Body of pancreas (tissue), 4 donors: ENCODE measurements at regions not wholly inside any gene's neighbourhood (a gene's known extent, or its start where the extent isn't known, plus 50 kb on each side); places are given as distances from the start of the nearest gene placed in this dataset.
A peak's percentile ranks its signal among the peaks of the same experiment; 100 is the strongest.

Source experiments
- ATAC-seq: fragments of 150-250 bp; one replicate; pipeline ENCODE4 v1.9.1; 2016
- DNase-seq, 4 donors: peaks; one replicate each; pipeline ENCODE4 v3.0.0-alpha.2; 2019
- H3K27ac ChIP-seq, 4 donors: fragments of 200-600 bp; sonication (generic); 1 replicate in 3 of 4; 2 replicates in 1 of 4; pipeline versions ENCODE4 v1.5.1 to v1.6.1; 2016 to 2019; ENCODE audit warnings: mild to moderate bottlenecking in 1 of 4, mixed read lengths in 1 of 4, moderate library complexity in 1 of 4
- H3K27me3 ChIP-seq, 2 donors: fragments of 200-600 bp; sonication (generic); one replicate each; pipeline ENCODE4 v1.6.0; 2016; ENCODE audit warnings: mild to moderate bottlenecking in 1 of 2
- H3K36me3 ChIP-seq, 2 donors: fragments of 200-600 bp; sonication (generic); replicated peaks in 1 of 2; 2 replicates each; pipeline ENCODE4 v1.5.1; 2016; ENCODE audit warnings: low read depth in 2 of 2; ENCODE audit not compliant: insufficient read depth in 1 of 2
- H3K4me1 ChIP-seq: fragments of 200-600 bp; sonication (generic); one replicate; pipeline ENCODE4 v1.6.0; 2016
- H3K4me3 ChIP-seq, 2 donors: fragments of 200-600 bp; sonication (generic); 1 replicate in 1 of 2; 2 replicates in 1 of 2; pipeline ENCODE4 v1.5.1; 2016 to 2019
- H3K9me3 ChIP-seq, 3 donors: fragments of 200-600 bp; sonication (generic); 1 replicate in 2 of 3; 2 replicates in 1 of 3; pipeline ENCODE4 v1.5.1; 2016
- POLR2A ChIP-seq, 3 donors: fragments of 450-650 bp; IDR thresholded peaks; one replicate each; pipeline ENCODE4 v1.6.1; 2016; ENCODE audit warnings: antibody characterized with exemption in 3 of 3, mild to moderate bottlenecking in 2 of 3
- WGBS, 2 donors: methylation state at CpG; one replicate each; pipeline ENCODE4 v1.1.5; 2017; 5-methylcytosine and 5-hydroxymethylcytosine counted together
- intact Hi-C: fragments of 100-400 bp; cut with DNase I; formaldehyde crosslinking; loops from one replicate; pipeline ENCODE4 v1.15.1; 2023
- TF ChIP-seq, protein P1 (sequence below), 7 experiments: fragments of 450-650 bp in 4 of 7; fragments of 200-600 bp in 3 of 7; sonication (generic) in 3 of 7; IDR thresholded peaks; one replicate each; pipeline ENCODE4 v1.5.1; 2016 to 2019; ENCODE audit warnings: antibody characterized with exemption in 7 of 7

DNA sequence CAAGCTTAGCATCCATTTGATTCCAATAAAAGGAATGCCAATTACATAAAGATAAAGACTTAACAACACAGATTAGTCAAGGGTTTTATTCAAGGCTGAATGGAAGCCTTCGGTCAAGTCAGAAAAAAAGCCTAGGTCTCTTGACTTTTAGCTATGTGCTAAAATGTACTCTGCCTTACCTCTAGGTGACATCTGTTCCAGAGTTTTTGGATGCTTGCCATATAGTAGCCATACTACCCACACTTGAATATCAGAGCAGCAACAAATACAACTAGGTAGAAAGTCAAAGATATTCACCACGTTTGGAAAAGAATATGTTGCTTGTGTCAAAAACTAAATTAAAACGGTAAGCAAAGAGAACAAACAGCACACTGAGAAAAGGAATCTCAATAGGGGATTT lies 484.7 kb downstream of the ELAVL2 start:
- ATAC-seq (no peak), DNase-seq (no peak)
- no peaks in the 10 kb centered on the region for H3K36me3 ChIP-seq
- H3K4me1 ChIP-seq: no peaks in the 10 kb centered on the region
- TF ChIP-seq, protein P1, sequence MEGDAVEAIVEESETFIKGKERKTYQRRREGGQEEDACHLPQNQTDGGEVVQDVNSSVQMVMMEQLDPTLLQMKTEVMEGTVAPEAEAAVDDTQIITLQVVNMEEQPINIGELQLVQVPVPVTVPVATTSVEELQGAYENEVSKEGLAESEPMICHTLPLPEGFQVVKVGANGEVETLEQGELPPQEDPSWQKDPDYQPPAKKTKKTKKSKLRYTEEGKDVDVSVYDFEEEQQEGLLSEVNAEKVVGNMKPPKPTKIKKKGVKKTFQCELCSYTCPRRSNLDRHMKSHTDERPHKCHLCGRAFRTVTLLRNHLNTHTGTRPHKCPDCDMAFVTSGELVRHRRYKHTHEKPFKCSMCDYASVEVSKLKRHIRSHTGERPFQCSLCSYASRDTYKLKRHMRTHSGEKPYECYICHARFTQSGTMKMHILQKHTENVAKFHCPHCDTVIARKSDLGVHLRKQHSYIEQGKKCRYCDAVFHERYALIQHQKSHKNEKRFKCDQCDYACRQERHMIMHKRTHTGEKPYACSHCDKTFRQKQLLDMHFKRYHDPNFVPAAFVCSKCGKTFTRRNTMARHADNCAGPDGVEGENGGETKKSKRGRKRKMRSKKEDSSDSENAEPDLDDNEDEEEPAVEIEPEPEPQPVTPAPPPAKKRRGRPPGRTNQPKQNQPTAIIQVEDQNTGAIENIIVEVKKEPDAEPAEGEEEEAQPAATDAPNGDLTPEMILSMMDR (IDR thresholded peaks at IDR 0.05): no peak
- no peak for TF ChIP-seq POLR2A (IDR thresholded peaks at IDR 0.05)
- no peaks in the 10 kb centered on the region for H3K27me3 ChIP-seq
- no peak overlapping the region for H3K27ac ChIP-seq
- intact Hi-C loops: no loop called here
- H3K9me3 ChIP-seq: no peaks in the 10 kb centered on the region
- no peak overlapping the region for H3K4me3 ChIP-seq
- WGBS, 2 donors: 42 to 47% methylated on average over 3 of the region's 3 CpGs

DNA sequence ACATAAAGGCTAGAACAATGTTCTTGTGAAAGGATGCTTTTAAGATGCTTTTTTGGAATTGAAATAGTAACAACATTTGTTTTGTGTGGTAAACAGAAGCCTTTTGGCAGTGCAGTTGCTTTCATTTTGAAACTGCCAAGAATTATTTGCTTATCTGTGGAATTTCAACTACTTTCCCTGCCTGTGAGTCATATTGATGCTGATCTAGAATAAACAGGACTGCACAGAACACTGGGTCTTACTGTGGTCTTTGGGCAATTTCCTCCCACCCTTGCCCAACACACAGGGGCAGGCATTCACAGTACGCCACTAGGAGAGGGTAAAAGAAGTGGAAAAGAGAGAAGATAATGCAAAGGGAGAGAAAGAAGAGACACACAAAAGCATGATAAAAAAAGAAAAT lies 483.7 kb downstream of the ELAVL2 start:
- H3K27me3 ChIP-seq: no peaks in the 10 kb centered on the region
- H3K27ac ChIP-seq: peak overlapping the region in 1 of 4 donors; percentile 10
- peak in 1 of 4 donors; percentile 2 for DNase-seq
- no peaks in the 10 kb centered on the region for H3K9me3 ChIP-seq
- H3K36me3 ChIP-seq: no peaks in the 10 kb centered on the region
- ATAC-seq: peak; percentile 64
- TF ChIP-seq, protein P1 (IDR thresholded peaks at IDR 0.05): peak in 1 of 7 experiments; percentile 12
- TF ChIP-seq POLR2A (IDR thresholded peaks at IDR 0.05): no peak
- no peak overlapping the region for H3K4me3 ChIP-seq
- intact Hi-C loops: no loop called here
- 0 to 11% methylated on average over 1 of the region's 1 CpG for WGBS, 2 donors
- no peaks in the 10 kb centered on the region for H3K4me1 ChIP-seq

DNA sequence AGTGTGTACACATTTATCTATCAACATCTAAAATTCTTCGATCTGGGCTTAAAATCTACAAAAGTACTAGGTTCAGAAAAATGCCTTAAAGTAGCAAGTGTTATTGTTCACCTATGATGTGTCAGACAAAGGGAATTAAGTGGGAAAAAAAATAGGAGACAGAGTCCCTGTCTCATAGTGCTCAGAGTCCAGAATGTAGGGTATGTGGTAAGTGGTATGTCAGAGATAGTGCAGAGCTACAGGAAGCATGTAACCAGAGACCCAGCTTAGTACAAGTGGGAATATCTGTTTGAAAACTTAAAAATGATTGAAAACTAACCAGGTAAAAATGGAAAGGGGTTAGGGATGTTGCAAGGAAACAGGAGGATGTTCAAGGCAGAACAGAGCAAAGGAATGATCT lies 482.8 kb downstream of the ELAVL2 start:
- no peak for TF ChIP-seq POLR2A (IDR thresholded peaks at IDR 0.05)
- TF ChIP-seq, protein P1 (IDR thresholded peaks at IDR 0.05): no peak
- Histone ChIP-seq H3K36me3 (no peaks in the 10 kb centered on the region), H3K9me3 (no peaks in the 10 kb centered on the region), H3K27me3 (no peaks in the 10 kb centered on the region), H3K4me3 (no peak overlapping the region), H3K27ac (no peak overlapping the region), H3K4me1 (no peaks in the 10 kb centered on the region)
- WGBS, 2 donors: 39 to 46% methylated on average over 1 of the region's 1 CpG
- intact Hi-C loops: no loop called here
- ATAC-seq (no peak), DNase-seq (no peak)

DNA sequence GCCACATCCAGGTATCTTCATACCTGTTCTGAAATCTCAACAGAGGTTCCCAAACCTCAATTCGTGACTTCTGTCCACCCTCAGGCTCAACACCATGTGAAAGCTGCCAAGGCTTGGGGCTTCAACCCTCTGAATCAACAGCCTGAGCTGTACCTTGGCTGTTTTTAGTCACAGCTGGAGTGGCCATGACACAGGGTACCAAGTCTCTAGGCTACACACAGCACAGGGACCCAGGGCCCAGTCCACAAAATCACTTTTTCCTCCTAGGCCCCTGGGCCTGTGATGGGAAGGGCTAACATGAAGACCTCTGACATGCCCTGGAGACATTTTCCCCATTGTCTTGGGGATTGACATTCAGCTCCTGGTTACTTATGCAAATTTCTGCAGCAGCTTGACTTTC lies 464.9 kb downstream of the ELAVL2 start:
- Histone ChIP-seq H3K4me3 (no peak overlapping the region), H3K27ac (no peak overlapping the region), H3K36me3 (no peaks in the 10 kb centered on the region), H3K9me3 (no peaks in the 10 kb centered on the region), H3K4me1 (no peaks in the 10 kb centered on the region), H3K27me3 (no peaks in the 10 kb centered on the region)
- ATAC-seq: no peak
- no peak for TF ChIP-seq POLR2A (IDR thresholded peaks at IDR 0.05)
- TF ChIP-seq, protein P1 (IDR thresholded peaks at IDR 0.05): no peak
- 42 to 58% methylated on average over 1 of the region's 1 CpG for WGBS, 2 donors
- intact Hi-C loops: no loop called here
- no peak for DNase-seq

DNA sequence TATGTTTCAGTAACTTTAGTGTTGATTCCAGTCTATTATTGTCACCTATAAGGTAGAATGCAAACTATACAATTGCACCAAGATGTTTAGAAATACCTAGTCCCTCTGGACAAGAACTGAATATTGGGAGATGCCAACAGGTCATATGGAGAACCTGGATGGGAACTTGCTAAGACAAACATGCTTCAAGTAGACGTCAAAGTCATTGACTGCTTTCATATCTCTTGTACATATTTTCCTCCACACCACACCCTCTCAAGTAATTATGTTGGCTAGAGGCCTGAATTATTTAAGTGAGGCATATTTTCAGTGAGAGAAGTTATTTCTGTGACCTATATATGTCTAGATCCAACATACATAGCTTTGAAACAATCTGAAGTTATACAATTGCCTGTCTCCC lies 453.3 kb downstream of the ELAVL2 start:
- ATAC-seq (no peak), DNase-seq (no peak)
- H3K36me3 ChIP-seq: no peaks in the 10 kb centered on the region
- TF ChIP-seq POLR2A (IDR thresholded peaks at IDR 0.05): no peak
- TF ChIP-seq, protein P1 (IDR thresholded peaks at IDR 0.05): no peak
- H3K9me3 ChIP-seq: no peaks in the 10 kb centered on the region
- H3K4me3 ChIP-seq: no peak overlapping the region
- no peaks in the 10 kb centered on the region for H3K27me3 ChIP-seq
- no peaks in the 10 kb centered on the region for H3K4me1 ChIP-seq
- WGBS, 2 donors: 35 to 45% methylated on average over 1 of the region's 1 CpG
- no peak overlapping the region for H3K27ac ChIP-seq
- intact Hi-C loops: no loop called here
